ENCODE measurements at regions not wholly inside any gene's neighbourhood (a gene's known extent, or its start where the extent isn't known, plus 50 kb on each side); places are given as distances from the start of the nearest gene placed in this dataset.

GRCh38 chr1:104919188-104919587 is 1169.5 kb downstream of the AMY1C start:
- no peak for TF ChIP-seq CTCF (conservative IDR thresholded peaks at IDR 0.05; ENCODE audit: low read length)
- TF ChIP-seq EZH2phosphoT487 (IDR thresholded peaks at IDR 0.05; ENCODE audit: borderline replicate concordance, low read depth, low read length) = no peak

Data from OCI-LY7 (cell line).